Fibroblast of skin of back (primary cell): ENCODE measurements at regions not wholly inside any gene's neighbourhood (a gene's known extent, or its start where the extent isn't known, plus 50 kb on each side); places are given as distances from the start of the nearest gene placed in this dataset.
"Not testable (repeated sequence)": the region's sequence is repeated elsewhere in the genome, so short reads cannot be mapped to it uniquely, and the experiment has no call there.

Experiments used
- DNase-seq: peaks from one replicate; pipeline ENCODE4 v3.0.0-alpha.2; 2013

DNA sequence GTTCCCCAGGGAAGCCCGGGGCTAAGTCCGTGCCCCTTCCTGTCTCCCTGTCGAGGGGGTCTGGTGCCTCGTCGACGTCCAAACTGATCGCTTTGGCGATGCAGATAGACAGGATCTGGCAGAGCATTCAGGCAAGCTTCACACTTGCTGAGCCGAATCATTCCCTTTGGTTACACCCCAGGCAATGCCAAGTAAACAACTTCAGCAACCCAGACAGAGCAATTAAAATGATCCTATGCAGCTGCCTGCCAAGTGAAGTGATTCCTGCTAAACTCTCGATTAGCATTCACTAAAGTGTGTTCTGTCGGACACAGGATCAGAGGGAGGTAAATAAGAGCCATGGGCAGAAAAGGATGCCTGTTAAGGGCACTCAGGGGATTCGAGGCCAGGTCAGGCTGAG lies 108.2 kb upstream of the RAB12 start:
- no peak for DNase-seq

DNA sequence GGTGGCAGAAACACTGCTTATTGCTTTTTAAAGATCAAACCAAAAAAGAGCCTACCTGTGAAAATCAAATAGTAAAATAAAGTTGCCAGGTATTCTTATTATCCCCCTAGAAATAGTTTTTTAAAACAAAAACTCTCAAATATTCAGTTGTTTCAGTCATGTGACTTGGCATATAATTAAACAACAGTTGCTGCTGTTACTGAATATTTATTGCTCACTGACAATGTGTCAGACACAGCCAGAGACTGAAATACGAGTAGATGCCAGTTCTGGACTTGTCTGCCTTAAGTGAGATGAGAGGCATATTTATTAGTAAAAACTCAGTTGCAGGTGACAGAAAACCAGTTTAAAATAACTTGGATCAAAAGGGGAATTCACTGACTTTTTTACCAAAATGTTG lies 106.0 kb upstream of the RAB12 start:
- no peak for DNase-seq

DNA sequence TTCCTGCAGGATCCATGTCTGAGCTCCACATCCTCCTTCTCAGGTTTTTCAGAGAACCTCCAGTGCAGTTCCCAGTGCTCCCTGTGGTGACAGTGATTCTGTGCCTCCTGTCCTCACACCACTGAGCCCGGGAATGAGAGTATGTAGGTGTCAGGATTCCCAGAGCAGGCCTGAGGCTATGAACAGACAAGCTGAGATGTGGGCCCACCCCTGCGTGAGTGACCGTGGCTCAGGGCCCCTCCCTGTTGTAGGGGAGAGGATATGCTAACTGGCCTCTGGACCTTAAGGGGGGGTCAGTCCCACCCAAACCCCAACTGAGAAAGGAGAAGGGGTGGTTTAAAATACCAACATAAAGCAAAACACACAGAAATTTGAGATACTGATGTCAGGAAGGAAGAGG lies 104.8 kb upstream of the RAB12 start:
- no peak for DNase-seq

DNA sequence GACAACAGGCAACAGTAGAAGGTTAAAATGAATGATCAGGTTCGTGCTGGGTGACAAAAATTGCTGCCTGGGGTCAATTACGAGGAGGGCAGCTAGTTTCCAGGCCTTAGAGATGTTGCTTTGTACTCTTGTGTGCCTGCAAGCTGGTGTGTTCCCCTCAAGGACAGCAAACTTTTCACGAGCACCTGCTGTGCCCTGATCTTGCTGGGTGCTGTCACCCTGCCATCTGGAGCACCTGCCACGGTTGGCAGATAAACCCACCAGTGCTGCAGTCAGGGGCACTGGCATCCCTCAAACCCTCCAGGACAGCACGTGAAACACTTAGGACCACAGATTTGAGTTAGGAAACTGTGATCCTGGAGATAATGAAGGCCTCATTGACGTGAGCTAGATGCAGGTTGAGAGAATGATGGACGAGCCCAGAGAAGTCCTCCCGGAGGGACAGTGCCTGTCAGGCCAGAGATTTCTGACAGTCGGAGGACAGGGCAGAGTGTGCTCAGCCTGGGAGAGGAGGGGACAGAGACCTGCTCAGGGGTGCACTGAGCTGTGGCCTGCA lies 104.3 kb upstream of the RAB12 start:
- no peak for DNase-seq

DNA sequence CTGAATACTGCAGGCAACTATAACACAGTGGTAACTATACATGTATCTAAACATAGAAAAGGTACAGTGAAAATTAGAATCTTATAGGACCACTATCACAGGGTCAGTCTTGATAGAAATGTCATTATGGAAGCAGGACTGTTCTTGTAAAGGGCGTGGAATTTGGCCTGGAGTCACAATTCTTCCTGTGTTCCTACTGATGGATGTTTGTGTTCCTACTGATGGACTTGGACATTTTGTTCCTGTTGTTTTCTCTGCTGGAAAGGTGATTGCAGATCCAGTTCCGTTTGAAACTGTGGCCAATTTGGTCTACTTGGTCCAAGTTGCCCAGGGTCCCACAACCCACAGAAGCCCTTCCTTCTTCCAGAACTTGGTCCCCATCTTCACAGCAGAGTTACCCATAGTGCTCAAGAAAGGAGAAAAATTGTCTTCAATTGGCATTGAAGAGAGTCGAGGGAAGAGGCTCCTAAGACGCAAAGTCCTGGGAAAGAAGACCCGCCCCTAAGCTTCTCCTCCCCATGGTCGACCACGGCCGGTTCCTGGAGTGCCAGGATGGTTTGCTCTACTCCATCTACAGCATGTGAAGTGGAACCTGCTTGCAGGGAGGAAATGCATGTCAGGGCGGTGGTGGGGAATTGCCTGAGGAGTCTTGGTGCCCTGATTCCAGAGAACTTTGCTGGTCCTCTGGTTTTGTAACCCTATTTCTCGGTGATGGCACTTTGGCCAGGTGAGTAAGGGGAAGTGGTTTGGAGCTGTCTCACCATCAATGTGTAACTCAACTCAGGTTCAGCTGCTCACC lies 102.8 kb upstream of the RAB12 start:
- DNase-seq: no peak

DNA sequence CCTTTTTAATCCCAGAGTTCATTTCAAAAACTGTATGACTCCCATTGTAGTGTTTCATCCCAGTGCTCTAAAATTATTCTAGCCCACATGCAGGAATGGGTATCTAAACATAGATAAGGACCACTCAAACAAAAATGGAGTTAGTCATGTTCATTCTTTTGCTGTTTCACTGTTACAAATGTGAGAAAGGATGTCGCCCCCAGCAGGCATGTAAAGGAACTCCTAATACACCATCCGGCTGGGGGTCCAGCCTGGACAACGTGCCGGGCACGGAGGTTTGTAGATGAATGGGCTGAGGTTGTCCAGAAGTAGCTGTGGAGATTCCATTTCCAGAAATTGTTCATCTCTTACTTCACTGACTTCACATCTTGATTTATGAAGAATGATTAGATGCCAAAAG lies 101.9 kb upstream of the RAB12 start:
- DNase-seq: peak; percentile 36

DNA sequence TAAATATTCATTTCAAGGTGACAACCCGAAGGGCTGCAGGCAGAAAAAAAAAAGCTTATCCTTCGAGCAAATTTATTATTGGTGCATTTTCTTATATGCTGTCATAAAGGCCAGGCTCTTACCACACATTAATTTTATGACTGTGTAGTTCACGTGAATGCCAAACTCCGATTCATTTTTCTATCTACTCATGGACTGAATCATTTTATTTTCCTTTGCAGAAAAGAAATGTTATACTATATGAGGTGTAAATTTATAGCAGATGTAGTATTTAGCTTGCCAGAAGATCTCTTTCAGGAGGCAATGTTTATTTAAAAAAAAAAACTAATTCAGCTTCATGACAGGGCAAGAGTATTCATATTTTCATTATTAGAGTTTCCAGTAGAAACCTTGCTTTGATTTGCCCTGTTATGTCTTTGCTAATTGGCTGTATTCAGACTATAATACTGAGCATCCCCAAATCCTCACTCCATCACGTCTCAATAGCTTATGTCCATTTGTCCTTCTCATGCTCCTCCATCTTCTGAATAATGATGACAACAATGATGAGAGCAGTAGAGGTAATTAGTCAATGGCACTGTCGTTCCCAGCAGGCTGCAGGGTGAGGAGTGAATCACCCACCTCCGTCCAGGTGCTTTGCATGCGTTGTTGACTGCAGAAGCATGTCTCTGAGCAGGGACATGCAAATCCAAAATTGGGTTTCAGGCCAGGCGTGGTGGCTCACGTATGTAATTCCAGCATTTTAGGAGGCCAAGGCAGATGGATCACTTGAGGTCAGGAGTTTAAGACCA lies 101.1 kb upstream of the RAB12 start:
- DNase-seq: peak; percentile 45

DNA sequence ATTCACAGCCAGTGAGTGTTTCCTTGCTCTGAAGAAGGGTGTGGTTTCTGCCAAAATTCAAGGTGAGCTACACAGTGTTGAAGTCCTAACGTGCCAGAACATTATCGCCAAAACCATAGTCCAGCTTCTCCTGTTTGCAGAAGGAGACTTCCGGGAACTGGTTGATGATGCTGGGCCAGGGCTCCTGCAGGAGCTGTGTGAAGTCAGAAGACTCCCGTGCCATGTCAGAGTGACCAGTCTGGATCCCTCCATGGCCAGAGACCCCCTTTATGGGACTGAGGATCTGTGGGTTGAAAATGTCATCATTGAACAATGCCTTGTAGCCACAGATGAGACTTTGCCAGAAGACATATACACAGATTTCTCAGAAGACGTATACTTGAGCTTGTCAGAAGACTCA lies 96.0 kb upstream of the RAB12 start:
- no peak for DNase-seq

DNA sequence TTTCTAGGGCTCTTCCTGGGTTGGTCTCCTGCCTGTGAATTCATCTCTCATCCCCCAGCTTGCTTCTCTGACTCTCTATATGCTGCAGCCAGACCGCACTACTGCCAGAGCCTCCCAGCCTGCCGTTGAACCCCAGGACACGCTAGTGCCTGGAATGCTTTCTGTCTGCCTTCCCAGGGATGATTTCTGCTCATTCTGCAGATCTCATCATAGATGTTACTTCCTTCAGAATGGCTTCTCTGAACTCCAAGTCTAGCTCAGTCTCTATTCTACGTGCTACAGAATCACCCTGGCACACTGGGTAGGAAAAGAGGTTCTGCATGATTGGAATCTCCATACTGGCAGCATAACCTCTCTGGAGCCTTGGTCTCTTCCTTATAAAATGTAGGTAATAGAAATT lies 94.8 kb upstream of the RAB12 start:
- no peak for DNase-seq

DNA sequence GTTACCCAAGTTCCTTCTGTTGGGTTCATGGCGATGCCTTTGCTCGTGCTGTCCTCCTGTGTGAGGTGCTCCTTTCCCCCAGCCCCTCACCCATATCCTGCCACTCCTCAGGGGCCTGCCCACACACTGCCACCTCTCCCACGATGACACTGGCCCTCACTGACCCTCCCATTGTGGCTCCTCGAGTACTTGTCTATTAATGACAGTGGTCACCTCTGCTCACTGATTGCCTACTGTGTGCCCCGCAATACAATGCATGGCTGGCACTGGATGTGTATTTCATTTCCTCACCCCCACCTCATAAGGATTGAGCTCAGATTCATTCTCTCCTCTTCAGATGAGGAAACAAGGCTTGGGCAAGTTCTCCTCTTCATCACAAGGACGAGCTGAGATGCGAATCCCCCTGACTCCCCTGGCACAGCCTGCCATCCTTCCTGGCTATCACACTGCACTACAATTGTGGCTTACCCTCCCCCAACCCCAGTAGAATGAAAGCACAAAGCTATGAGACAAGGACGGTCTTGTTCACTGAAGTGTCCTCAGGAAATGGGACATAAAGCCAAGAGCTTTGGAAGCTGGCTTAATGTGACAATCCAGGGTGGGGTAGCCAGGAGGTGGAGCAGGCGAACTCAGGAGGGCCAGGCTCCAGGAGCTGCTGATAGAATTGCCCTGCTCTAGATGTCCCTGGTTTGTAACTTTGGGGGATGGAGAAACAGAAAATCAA lies 93.9 kb upstream of the RAB12 start:
- no peak for DNase-seq

DNA sequence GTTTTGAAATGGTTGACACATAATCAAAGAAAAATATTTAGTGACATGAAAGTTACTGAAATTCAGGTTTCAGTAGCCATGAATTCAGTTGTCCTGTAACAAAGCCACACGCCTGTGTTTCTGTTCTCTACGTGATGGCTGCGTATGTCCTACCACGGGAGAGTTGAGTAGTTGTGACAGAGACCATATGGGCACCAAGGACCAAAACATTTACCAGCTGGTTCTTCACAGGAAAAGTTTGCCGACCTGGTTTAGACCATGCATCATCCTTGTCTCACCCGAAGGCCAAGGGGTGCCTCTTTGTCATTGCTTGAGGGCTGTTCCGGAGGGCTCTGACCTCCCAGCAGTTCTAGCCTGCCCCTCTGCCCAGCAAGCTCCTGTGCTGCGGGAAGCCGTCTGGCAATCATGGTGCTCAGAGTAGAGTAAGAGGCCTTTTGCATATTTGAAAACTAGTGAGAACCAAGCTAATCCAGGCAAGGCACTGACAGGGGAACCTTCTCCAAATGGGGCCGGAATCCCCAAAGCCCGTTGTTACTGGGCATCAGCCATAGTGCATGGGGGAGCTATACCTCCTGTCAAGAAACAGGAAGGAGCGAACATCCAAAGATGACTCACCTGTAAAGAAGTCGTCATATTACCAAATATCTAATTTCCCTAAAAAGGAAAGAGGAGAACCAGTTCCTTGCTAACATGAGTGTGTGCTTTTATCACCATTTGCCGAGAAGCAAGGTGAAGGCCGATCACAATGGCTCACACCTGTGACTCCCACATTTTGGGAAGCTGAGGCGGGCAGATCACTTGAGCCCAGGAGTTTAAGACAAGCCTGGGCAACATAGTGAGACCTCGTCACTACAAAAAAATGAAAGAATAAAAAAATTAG lies 92.6 kb upstream of the RAB12 start:
- no peak for DNase-seq

DNA sequence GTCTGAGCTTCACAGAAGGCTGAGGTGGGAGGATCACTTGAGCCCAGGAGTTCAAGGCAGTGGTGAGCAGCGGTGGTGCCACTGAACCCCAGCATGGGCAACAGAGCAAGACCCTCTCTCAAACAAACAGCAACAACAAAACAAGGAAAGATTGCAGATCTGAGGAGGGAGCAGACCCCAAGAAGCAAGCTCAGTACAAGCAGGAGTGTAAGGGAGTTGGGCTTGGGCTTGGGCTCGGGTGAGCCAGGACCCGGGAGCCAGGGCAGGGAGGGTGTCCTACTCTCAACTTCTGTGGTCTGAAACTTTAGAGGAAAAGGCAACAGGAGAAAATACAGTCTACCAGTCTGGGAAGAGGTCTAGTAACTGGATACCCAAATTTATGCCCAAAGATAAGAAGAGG lies 92.0 kb upstream of the RAB12 start:
- DNase-seq: no peak

DNA sequence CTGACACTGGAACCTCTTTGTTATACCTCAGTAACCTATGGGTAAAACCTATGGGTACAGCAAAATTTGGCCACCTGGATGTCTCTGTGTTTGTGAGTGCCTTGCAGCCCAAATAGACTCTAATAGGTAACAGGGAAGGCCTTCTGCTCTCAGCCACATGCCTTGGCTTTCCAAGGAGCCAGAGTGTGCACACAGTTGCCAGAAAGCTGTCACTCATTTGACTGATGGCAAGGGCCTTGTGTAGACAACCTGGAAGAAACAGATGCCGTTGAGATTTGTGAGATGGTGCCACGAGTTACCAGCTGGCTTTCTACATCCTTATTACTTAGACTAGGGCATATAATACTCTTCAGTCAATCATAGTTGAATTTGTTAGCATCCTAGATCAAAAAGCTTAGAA lies 90.1 kb upstream of the RAB12 start:
- no peak for DNase-seq

DNA sequence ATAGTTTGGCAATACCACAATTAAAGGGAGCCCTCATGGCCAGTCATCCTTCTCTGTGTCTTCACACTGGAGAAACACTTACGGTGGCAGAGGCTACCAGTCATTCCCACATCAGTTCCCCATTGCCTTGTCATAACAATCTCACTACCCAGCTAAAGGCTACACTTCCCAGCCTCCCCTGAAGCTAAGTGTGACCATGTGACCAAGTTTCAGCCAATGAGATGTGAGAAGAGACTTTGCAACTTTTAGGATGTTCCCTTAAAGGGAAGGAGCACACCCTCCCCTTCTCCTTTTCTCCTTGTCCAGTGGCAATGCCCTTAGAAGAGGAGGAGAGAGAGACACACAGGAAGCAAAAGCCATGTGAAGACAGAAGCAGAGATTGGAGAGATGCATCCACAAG lies 89.0 kb upstream of the RAB12 start:
- DNase-seq: no peak

DNA sequence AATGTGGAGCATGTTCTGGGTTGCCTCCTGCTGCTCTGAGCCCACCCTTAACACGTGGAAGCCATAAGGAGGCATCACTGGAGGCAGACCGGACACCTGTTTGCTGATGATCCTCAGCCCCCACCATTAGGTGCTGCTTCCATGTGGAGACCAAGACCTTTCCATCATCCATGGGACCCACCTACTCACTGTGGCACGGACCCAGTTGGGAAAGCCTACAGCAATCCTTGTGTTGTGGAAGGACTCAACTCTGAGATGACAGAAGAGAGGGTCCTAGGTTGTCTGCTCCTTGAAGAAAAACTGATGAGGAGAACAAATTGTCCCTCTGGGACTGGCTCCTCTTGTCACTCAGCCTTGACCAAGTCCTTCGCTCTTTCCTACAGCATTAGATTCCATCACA lies 86.5 kb upstream of the RAB12 start:
- DNase-seq: no peak

DNA sequence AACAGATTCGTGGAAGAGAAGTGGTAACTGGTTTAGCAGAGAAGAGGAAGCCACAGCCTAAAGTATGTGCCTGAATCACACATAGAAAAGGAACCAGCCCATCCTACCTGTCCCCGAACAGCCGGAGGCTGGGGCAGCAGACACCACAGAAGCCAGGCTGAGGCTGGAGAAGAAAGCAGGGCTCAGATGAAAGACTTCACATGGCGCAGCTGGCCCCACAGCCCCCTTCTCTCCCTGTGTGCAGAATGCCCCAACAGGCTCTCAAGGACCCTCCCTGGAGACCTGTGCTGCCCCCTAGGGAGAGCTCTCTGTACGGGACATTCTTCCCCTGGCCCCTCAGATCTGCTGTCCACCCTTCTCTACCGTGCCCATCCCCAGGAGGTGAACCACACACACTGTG lies 83.5 kb upstream of the RAB12 start:
- no peak for DNase-seq

DNA sequence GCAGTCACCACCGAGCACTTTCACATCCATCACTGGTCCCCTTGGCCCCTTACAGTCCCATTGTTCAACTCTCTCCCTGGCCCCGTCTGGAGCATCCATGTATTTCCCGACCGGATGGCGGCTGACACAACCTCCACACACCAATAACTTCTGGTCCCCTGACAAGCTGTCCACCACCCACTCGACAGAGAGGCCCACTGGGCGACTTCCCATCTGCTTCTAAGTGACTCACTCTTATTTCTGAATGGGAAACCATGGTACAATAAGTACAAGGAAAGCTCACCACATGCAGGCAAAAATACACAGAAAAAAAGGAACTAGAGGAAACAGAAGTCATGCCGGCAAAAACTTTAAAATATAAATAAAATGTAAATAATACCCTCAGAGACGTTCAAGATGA lies 82.9 kb upstream of the RAB12 start:
- DNase-seq: no peak

DNA sequence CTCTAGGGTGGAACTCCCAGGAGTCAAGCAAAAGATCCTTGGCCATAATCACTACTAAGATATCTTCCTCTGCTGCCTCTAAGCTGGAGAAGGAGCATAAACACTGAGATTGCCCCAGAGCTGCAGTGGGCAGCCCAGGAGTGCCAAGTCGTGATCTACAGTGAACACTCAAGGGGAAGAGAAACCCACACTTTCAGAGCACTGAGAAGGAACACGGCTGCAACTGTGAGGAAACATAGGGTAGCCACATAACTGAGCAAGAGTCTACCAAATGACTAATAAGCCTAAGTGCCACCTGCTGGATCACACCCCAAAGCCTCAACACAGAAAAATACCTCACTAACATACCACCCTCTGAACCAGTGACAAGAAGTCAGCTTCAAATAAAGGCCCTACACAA lies 79.6 kb upstream of the RAB12 start:
- no peak for DNase-seq

DNA sequence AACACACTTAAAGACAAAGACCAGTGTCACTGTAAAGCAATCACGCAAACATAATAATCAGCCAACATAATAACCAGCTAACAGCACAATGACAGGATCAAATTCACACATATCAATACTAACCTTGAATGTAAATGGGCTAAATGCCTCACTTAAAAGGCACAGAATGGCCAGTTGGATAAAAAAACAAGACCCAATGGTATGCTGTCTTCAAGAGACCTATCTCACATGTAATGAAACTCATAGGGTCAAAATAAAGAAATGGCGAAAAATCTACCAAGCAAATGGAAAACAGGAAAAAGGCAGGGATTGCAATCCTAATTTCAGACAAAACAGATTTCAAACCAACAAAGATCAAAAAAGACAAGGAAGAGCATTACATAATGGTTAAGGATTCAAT lies 78.2 kb upstream of the RAB12 start:
- not testable (repeated sequence) for DNase-seq

DNA sequence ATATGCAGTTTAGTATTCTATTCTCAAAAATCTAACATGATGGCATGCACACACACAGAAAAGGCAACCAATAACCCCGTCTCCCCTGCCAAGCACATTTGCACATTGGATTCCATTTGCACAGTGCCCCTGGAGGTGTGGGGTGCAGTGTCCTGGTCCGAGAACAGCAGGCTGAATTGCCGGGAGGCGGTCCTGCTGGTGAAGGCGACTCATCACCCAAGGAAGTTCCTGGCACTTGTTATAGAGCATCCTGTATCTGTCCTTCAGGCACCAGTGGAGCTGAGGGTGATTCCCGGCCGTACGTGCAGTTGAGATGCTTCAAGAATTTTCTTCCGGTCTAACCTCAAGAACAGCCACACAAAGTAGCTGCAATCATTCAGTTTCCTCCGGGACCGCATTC lies 73.0 kb upstream of the RAB12 start:
- no peak for DNase-seq

DNA sequence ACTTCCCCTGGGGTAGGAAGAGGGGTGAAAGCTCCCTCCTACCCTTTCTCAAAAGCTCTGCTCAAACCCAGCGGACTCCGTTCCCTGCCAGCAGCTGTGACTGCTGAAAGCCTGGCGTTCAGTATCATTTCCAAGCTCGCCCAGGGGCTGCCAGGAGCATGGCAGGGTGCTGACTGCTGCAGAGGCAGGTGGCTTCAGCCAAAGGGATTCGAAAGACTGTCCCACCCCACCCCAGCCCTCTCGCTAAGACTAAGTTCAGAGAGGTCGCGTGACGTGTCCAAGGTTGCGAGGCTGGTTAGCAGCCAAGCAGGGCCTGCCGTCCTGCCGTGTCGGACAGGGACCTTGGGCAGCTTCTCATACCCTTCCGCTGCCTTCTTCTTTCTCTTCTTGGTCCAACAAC lies 72.3 kb upstream of the RAB12 start:
- no peak for DNase-seq

DNA sequence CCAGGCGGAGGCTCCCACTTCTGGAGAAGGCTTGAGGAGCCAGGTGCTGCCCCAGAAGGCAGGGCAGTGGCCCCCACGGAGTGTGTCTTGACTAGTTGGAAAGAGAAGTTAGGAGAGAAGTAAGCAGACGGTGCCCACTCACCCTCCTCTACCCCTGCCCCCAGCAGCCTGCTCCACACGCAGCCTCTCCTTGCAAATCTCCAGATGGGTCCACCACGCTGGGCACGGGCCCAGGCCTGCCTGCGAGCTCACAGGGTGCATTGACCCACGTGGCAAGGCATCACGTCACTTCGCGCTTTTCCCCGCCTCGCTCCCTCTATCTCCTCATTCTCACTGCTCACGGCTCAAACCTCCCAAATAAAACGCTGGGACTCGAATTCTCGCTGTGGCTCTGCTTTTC lies 71.8 kb upstream of the RAB12 start:
- no peak for DNase-seq
